Caco-2 (cell line): ENCODE measurements at regions not wholly inside any gene's neighbourhood (a gene's known extent, or its start where the extent isn't known, plus 50 kb on each side); places are given as distances from the start of the nearest gene placed in this dataset.

Source experiments
- BruUV-seq: library from RNA; stranded (reverse); fragments of 400-500 nt; replicated peaks from 2 replicates; lab custom pipeline; 2021; lab: Mats Ljungman, UMichigan
- CTCF ChIA-PET: fragments of 300-600 bp; sonication (Branson Sonifier 250); formaldehyde crosslinking; loops from one replicate; lab custom pipeline; 2022; ENCODE audit warnings: antibody characterized with exemption; lab: Charles Lee
- POLR2A ChIA-PET: fragments of 300-600 bp; sonication (Branson Sonifier 250); formaldehyde crosslinking; loops from one replicate; lab custom pipeline; 2022; ENCODE audit warnings: antibody characterized with exemption; lab: Charles Lee
- DNase-seq, 2 experiments: peaks; one replicate each; pipeline versions ENCODE4 v3.0.0 to v3.0.0-alpha.2; 2020 to 2022
- H3K27me3 ChIP-seq: replicated peaks from 2 replicates; pipeline ENCODE4 v1.6.0; 2011; ENCODE audit warnings: low read length; ENCODE audit not compliant: control insufficient read depth, insufficient read depth
- H3K36me3 ChIP-seq: 2 replicates; pipeline ENCODE4 v1.5.1; 2011; ENCODE audit warnings: low read length; ENCODE audit not compliant: control insufficient read depth, insufficient read depth
- H3K4me1 ChIP-seq: fragments of 250-450 bp; sonication (Bioruptor Pico); 2 replicates; pipeline ENCODE4 v1.5.1; 2020; ENCODE audit warnings: mild to moderate bottlenecking
- H3K4me3 ChIP-seq: 2 replicates; pipeline ENCODE4 v1.5.1; 2011; ENCODE audit warnings: low read depth, mild to moderate bottlenecking, control low read depth, low read length
- H3K9me3 ChIP-seq: fragments of 250-450 bp; sonication (Bioruptor Pico); 2 replicates; pipeline ENCODE4 v1.5.1; 2020; ENCODE audit warnings: mild to moderate bottlenecking, moderate library complexity
- H3K27ac Mint-ChIP-seq: one replicate; pipeline ENCODE4 v1.8.0; 2022; ENCODE audit warnings: mixed read lengths; ENCODE audit not compliant: unreplicated experiment
- H3K27me3 Mint-ChIP-seq: one replicate; pipeline ENCODE4 v1.8.0; 2022; ENCODE audit warnings: mixed read lengths; ENCODE audit not compliant: insufficient read depth, unreplicated experiment
- H3K36me3 Mint-ChIP-seq: one replicate; pipeline ENCODE4 v1.8.0; 2022; ENCODE audit warnings: mild to moderate bottlenecking, mixed read lengths; ENCODE audit not compliant: insufficient read depth, unreplicated experiment
- H3K4me1 Mint-ChIP-seq: one replicate; pipeline ENCODE4 v1.8.0; 2022; ENCODE audit warnings: low read depth, mixed read lengths; ENCODE audit not compliant: unreplicated experiment
- H3K4me3 Mint-ChIP-seq: one replicate; pipeline ENCODE4 v1.8.0; 2022; ENCODE audit warnings: mild to moderate bottlenecking, moderate library complexity, mixed read lengths; ENCODE audit not compliant: unreplicated experiment
- H3K9me3 Mint-ChIP-seq: one replicate; pipeline ENCODE4 v1.8.0; 2022; ENCODE audit warnings: mixed read lengths; ENCODE audit not compliant: unreplicated experiment
- intact Hi-C: fragments of 100-400 bp; cut with micrococcal nuclease; formaldehyde crosslinking; loops from one replicate; pipeline ENCODE4 v1.10.0; 2022; ENCODE audit not compliant: unreplicated experiment
- TF ChIP-seq, protein P1 (sequence below), 2 experiments: fragments of 200-600 bp in 1 of 2; IDR thresholded peaks; 1 replicate in 1 of 2; 2 replicates in 1 of 2; pipeline versions ENCODE4 v1.5.1 to v1.8.0; 2011 to 2022; ENCODE audit warnings: antibody characterized with exemption in 1 of 2, control low read depth in 1 of 2, inconsistent platforms in 1 of 2, low read depth in 1 of 2, low read length in 1 of 2, mild to moderate bottlenecking in 1 of 2, moderate library complexity in 1 of 2; ENCODE audit not compliant: insufficient read depth in 1 of 2, severe bottlenecking in 1 of 2, unreplicated experiment in 1 of 2

DNA sequence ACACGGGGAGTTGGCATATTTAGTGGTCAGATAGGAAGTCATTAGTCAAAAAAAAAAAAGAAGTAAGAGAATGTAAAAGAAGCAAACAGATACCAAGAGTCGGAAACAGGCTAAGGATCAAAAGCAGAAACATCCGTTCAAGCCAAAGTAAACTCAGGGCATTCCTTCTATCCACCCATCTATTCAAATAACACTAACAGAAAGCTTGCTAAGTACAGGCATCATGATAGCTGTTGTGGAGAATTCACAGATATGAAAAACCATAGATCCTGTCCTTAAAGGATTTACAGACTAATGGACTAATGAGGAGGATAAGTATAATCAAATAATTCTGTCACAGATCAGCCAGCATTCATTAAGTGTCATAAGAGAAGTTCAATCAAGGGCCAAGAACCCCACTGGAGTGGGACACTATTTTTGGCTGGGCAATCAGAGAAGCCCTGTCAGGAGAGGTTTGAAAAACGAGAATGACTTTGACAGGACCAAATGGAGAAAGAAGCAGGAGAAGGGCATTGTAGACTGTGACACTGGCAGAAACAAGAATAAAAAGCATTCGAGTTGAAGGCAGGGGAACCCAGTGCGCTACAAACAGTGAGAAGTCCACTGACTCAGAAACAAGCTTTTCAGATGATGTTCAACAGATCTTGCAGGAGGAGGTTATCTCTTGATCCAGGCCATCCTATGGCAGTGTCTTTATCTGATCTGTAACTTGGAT is 154.2 kb upstream of the TSLP start:
- H3K27me3 ChIP-seq, result no peaks in the 10 kb centered on the region; the same call in 1 of the 2 replicates
- no peaks in the 10 kb centered on the region for H3K36me3 ChIP-seq
- ChIA-PET POLR2A (no interaction called here), CTCF (no interaction called here)
- intact Hi-C loops, result no loop called here
- no peaks in the 10 kb centered on the region for H3K9me3 Mint-ChIP-seq
- H3K4me1 Mint-ChIP-seq, result peaks cover 8% of the 10 kb centered on the region
- 0 out of 2 replicates have a peak, but pooled peaks cover 8% of the 10 kb centered on the region for H3K4me1 ChIP-seq
- H3K27me3 Mint-ChIP-seq, result peaks cover 2% of the 10 kb centered on the region
- no peak for DNase-seq
- TF ChIP-seq, protein P1, sequence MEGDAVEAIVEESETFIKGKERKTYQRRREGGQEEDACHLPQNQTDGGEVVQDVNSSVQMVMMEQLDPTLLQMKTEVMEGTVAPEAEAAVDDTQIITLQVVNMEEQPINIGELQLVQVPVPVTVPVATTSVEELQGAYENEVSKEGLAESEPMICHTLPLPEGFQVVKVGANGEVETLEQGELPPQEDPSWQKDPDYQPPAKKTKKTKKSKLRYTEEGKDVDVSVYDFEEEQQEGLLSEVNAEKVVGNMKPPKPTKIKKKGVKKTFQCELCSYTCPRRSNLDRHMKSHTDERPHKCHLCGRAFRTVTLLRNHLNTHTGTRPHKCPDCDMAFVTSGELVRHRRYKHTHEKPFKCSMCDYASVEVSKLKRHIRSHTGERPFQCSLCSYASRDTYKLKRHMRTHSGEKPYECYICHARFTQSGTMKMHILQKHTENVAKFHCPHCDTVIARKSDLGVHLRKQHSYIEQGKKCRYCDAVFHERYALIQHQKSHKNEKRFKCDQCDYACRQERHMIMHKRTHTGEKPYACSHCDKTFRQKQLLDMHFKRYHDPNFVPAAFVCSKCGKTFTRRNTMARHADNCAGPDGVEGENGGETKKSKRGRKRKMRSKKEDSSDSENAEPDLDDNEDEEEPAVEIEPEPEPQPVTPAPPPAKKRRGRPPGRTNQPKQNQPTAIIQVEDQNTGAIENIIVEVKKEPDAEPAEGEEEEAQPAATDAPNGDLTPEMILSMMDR (IDR thresholded peaks at IDR 0.05; ENCODE audit: insufficient read depth in 1 of 2, low read depth in 1 of 2, low read length in 1 of 2, severe bottlenecking in 1 of 2, unreplicated experiment in 1 of 2), result no peak
- no peak overlapping the region for H3K4me3 Mint-ChIP-seq
- no peak overlapping the region for H3K4me3 ChIP-seq
- H3K27ac Mint-ChIP-seq, result no peak overlapping the region
- no TSS peak for BruUV-seq
- H3K36me3 Mint-ChIP-seq, result no peaks in the 10 kb centered on the region
- no peaks in the 10 kb centered on the region for H3K9me3 ChIP-seq

DNA sequence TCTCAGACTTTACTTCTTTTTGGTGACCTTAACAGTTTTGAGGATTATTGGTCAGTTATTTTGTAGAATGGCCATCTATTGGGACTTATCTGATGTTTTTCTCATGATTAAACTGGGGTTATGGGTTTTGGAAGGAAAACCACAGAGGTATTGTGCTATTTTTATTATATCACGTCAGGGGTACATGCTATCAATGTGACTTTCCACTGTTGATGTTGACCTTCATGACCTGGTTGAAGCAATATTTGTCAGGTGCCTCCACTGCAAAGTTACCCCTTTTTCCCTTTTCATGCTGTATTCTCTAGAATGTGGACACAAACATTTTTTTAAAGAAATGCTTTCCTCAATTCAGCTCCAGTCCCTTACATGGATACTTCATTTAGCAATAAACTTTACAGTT is 152.8 kb upstream of the TSLP start:
- intact Hi-C loops, result no loop called here
- Histone ChIP-seq H3K27me3 (no peaks in the 10 kb centered on the region; the same call in 1 of the 2 replicates), H3K36me3 (no peaks in the 10 kb centered on the region), H3K4me1 (0 out of 2 replicates have a peak, but pooled peaks cover 8% of the 10 kb centered on the region), H3K4me3 (no peak overlapping the region), H3K9me3 (no peaks in the 10 kb centered on the region)
- no peak for DNase-seq
- peaks cover 7% of the 10 kb centered on the region for H3K27me3 Mint-ChIP-seq
- ChIA-PET POLR2A (no interaction called here), CTCF (no interaction called here)
- H3K27ac Mint-ChIP-seq, result no peak overlapping the region
- no peaks in the 10 kb centered on the region for H3K9me3 Mint-ChIP-seq
- no peaks in the 10 kb centered on the region for H3K36me3 Mint-ChIP-seq
- H3K4me1 Mint-ChIP-seq, result peaks cover 8% of the 10 kb centered on the region
- BruUV-seq, result no TSS peak
- TF ChIP-seq, protein P1 (IDR thresholded peaks at IDR 0.05; ENCODE audit: insufficient read depth in 1 of 2, low read depth in 1 of 2, low read length in 1 of 2, severe bottlenecking in 1 of 2, unreplicated experiment in 1 of 2), result no peak
- H3K4me3 Mint-ChIP-seq, result no peak overlapping the region

DNA sequence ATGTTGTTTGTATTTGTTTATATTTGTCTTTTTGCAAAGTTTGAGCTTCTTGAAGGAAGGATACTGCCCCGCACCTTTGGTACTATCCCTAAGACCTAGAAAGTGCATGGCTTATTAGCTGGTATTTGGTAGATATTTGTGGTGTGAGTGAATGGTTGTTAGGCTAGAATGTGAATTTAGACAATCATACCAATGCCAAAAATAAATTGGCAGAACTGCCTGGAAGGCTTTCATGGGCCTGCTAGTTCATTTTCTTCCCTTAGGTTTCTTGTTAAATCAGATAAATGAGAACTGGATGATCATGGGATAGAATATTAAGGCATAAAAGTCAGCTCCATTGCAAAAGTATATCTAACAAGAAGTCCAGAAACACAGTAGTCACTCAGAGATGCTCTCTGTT is 147.5 kb upstream of the TSLP start:
- TF ChIP-seq, protein P1 (IDR thresholded peaks at IDR 0.05; ENCODE audit: insufficient read depth in 1 of 2, low read depth in 1 of 2, low read length in 1 of 2, severe bottlenecking in 1 of 2, unreplicated experiment in 1 of 2), result no peak
- H3K36me3 Mint-ChIP-seq, result no peaks in the 10 kb centered on the region
- no peaks in the 10 kb centered on the region for H3K27me3 ChIP-seq
- no peak for DNase-seq
- no peak overlapping the region for H3K27ac Mint-ChIP-seq
- H3K36me3 ChIP-seq, result no peaks in the 10 kb centered on the region
- no peaks in the 10 kb centered on the region for H3K4me1 Mint-ChIP-seq
- POLR2A ChIA-PET, result no interaction called here
- peaks cover 9% of the 10 kb centered on the region for H3K27me3 Mint-ChIP-seq
- H3K4me1 ChIP-seq, result no peaks in the 10 kb centered on the region
- H3K4me3 ChIP-seq, result no peak overlapping the region
- CTCF ChIA-PET, result no interaction called here
- H3K4me3 Mint-ChIP-seq, result no peak overlapping the region
- intact Hi-C loops, result loop anchor here (10.0 kb wide), 1 partner anchor 141 kb away; no protein-coding TSS in a partner anchor
- no peaks in the 10 kb centered on the region for H3K9me3 ChIP-seq
- BruUV-seq, result no TSS peak
- no peaks in the 10 kb centered on the region for H3K9me3 Mint-ChIP-seq
